ENCODE measurements at regions not wholly inside any gene's neighbourhood (a gene's known extent, or its start where the extent isn't known, plus 50 kb on each side); places are given as distances from the start of the nearest gene placed in this dataset.

DNA sequence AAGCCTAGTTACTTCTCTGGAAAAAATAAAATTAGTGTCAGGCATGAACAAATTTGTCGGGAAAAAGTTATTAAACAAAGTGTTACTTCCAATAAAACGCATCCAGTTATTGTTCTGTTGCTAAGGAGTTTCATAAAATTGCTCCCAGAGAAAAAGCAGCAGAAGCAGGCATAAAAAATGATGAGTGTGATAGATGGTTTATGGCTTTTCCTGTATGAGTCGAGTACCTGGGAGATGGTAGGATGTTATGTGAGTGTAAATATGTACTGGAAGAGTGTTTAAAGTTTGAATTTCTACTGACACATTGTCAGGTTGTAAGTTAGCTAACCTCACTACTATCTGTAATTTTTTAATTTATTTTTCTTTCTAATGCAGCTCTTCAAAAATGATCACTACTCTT is 390.7 kb downstream of the ARL4A start:
- H3K4me3 ChIP-seq (ENCODE audit: low read depth, low read length): no peak overlapping the region
- TF ChIP-seq, protein P1, sequence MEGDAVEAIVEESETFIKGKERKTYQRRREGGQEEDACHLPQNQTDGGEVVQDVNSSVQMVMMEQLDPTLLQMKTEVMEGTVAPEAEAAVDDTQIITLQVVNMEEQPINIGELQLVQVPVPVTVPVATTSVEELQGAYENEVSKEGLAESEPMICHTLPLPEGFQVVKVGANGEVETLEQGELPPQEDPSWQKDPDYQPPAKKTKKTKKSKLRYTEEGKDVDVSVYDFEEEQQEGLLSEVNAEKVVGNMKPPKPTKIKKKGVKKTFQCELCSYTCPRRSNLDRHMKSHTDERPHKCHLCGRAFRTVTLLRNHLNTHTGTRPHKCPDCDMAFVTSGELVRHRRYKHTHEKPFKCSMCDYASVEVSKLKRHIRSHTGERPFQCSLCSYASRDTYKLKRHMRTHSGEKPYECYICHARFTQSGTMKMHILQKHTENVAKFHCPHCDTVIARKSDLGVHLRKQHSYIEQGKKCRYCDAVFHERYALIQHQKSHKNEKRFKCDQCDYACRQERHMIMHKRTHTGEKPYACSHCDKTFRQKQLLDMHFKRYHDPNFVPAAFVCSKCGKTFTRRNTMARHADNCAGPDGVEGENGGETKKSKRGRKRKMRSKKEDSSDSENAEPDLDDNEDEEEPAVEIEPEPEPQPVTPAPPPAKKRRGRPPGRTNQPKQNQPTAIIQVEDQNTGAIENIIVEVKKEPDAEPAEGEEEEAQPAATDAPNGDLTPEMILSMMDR (IDR thresholded peaks at IDR 0.05; ENCODE audit: low read depth, low read length): no peak
- in situ Hi-C loops (cut with HindIII; ENCODE audit: low sequenced_read_pairs): no loop called here
- DNase-seq (ENCODE audit: low read depth, low spot score): no peak

DNA sequence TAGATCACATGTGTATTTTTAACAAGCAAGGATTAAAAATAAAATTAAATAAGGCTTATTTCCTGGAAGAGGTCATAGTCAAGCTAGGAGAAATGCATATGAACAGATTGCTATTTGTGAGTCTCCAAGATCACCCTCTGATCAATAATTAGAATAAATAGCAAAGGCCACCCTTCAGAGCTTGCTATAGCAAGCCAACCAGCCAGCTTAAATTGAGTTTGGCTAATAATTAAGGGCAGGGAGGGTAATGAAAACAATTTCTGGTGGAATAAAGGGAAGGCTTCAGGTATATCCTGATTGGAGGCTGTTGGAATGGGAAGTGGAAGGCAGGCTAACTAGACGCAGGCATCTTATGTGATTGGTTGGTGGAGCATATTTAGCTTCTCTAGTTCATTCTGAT is 403.5 kb downstream of the ARL4A start:
- H3K4me3 ChIP-seq (ENCODE audit: low read depth, low read length): no peak overlapping the region
- TF ChIP-seq, protein P1 (IDR thresholded peaks at IDR 0.05; ENCODE audit: low read depth, low read length): no peak
- in situ Hi-C loops (cut with HindIII; ENCODE audit: low sequenced_read_pairs): no loop called here
- DNase-seq (ENCODE audit: low read depth, low spot score): no peak

- TF ChIP-seq, protein P1 (IDR thresholded peaks at IDR 0.05; ENCODE audit: low read depth, low read length): no peak
- DNase-seq (ENCODE audit: low read depth, low spot score): no peak
- no peak overlapping the region for H3K4me3 ChIP-seq (ENCODE audit: low read depth, low read length)
- in situ Hi-C loops (cut with HindIII; ENCODE audit: low sequenced_read_pairs): no loop called here
Measured at GRCh38 chr7:13091974-13092707, 404.7 kb downstream of the ARL4A start.

DNA sequence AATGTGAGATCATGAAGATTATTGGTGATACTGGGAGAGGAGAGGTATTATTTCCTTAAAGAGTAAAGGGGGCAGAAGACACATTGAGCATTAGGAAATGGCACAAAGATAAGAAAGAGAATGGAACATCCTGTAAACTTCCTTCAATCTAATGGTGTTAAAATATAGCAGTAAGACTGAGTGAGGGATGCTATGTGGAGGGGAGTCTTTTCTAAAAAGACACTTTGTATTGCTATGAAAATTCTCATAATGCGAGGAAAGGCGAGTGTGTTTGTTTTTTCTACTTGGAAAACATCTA is 405.2 kb downstream of the ARL4A start:
- TF ChIP-seq, protein P1 (IDR thresholded peaks at IDR 0.05; ENCODE audit: low read depth, low read length): no peak
- H3K4me3 ChIP-seq (ENCODE audit: low read depth, low read length): no peak overlapping the region
- in situ Hi-C loops (cut with HindIII; ENCODE audit: low sequenced_read_pairs): no loop called here
- no peak for DNase-seq (ENCODE audit: low read depth, low spot score)

- no peak overlapping the region for H3K4me3 ChIP-seq (ENCODE audit: low read depth, low read length)
- TF ChIP-seq, protein P1 (IDR thresholded peaks at IDR 0.05; ENCODE audit: low read depth, low read length): no peak
- no peak for DNase-seq (ENCODE audit: low read depth, low spot score)
- in situ Hi-C loops (cut with HindIII; ENCODE audit: low sequenced_read_pairs): no loop called here
Measured at GRCh38 chr7:13093160-13093559, 405.7 kb downstream of the ARL4A start.

- H3K4me3 ChIP-seq (ENCODE audit: low read depth, low read length): no peak overlapping the region
- in situ Hi-C loops (cut with HindIII; ENCODE audit: low sequenced_read_pairs): no loop called here
- no peak for DNase-seq (ENCODE audit: low read depth, low spot score)
- TF ChIP-seq, protein P1 (IDR thresholded peaks at IDR 0.05; ENCODE audit: low read depth, low read length): no peak
Measured at GRCh38 chr7:13097499-13097898, 410.1 kb downstream of the ARL4A start.
